MM.1S (cell line): ENCODE measurements at regions not wholly inside any gene's neighbourhood (a gene's known extent, or its start where the extent isn't known, plus 50 kb on each side); places are given as distances from the start of the nearest gene placed in this dataset.

Experiments used
- DNase-seq: peaks from one replicate; pipeline ENCODE4 v3.0.0-alpha.2; 2015
- H2AFZ ChIP-seq: fragments of 300-600 bp; sonication (generic); 2 replicates; pipeline ENCODE4 v1.6.0; 2016; ENCODE audit warnings: antibody characterized with exemption, low read length
- H3F3A ChIP-seq: fragments of 300-600 bp; sonication (generic); 2 replicates; pipeline ENCODE4 v1.6.1; 2016; ENCODE audit warnings: mild to moderate bottlenecking, antibody characterized with exemption, low read length, moderate library complexity, mixed read lengths; ENCODE audit not compliant: insufficient read depth
- H3K27ac ChIP-seq: fragments of 300-600 bp; sonication (generic); 2 replicates; pipeline ENCODE4 v1.5.1; 2016; ENCODE audit warnings: mild to moderate bottlenecking, low read length
- H3K27me3 ChIP-seq: fragments of 300-600 bp; sonication (generic); replicated peaks from 2 replicates; pipeline ENCODE4 v1.6.0; 2016; ENCODE audit warnings: low read length; ENCODE audit not compliant: insufficient read depth
- H3K36me3 ChIP-seq: fragments of 300-600 bp; sonication (generic); replicated peaks from 2 replicates; pipeline ENCODE4 v1.6.1; 2016; ENCODE audit warnings: mild to moderate bottlenecking, low read length, mixed read lengths; ENCODE audit not compliant: insufficient read depth
- H3K4me1 ChIP-seq: fragments of 300-600 bp; sonication (generic); 2 replicates; pipeline ENCODE4 v1.6.1; 2016; ENCODE audit warnings: low read length, mixed read lengths
- H3K4me2 ChIP-seq: fragments of 300-600 bp; sonication (generic); 2 replicates; pipeline ENCODE4 v1.6.0; 2016; ENCODE audit warnings: low read depth, low read length
- H3K4me3 ChIP-seq: fragments of 300-600 bp; sonication (generic); 2 replicates; pipeline ENCODE4 v1.5.1; 2016; ENCODE audit warnings: low read length, mixed read lengths
- H3K79me2 ChIP-seq: fragments of 300-600 bp; sonication (generic); 2 replicates; pipeline ENCODE4 v1.6.1; 2016; ENCODE audit warnings: mixed run types, low read length, mixed read lengths
- H3K9ac ChIP-seq: fragments of 300-600 bp; sonication (generic); 2 replicates; pipeline ENCODE4 v1.6.1; 2016; ENCODE audit warnings: low read length, mixed read lengths
- H3K9me2 ChIP-seq: fragments of 300-600 bp; sonication (generic); replicated peaks from 2 replicates; pipeline ENCODE4 v1.6.1; 2016; ENCODE audit warnings: mild to moderate bottlenecking, low read length, mixed read lengths; ENCODE audit not compliant: insufficient read depth
- H3K9me3 ChIP-seq: fragments of 300-600 bp; sonication (generic); replicated peaks from 2 replicates; pipeline ENCODE4 v1.6.1; 2016; ENCODE audit warnings: mild to moderate bottlenecking, low read length, mixed read lengths; ENCODE audit not compliant: insufficient read depth
- H4K20me1 ChIP-seq: fragments of 300-600 bp; sonication (generic); 2 replicates; pipeline ENCODE4 v1.6.1; 2016; ENCODE audit warnings: mild to moderate bottlenecking, low read length, moderate library complexity, mixed read lengths; ENCODE audit not compliant: insufficient read depth
- CTCF ChIP-seq: fragments of 300-600 bp; sonication (generic); IDR thresholded peaks from 2 replicates; pipeline ENCODE4 v1.5.1; 2016; ENCODE audit warnings: antibody characterized with exemption, low read length, mixed read lengths
- EZH2 ChIP-seq: fragments of 300-600 bp; sonication (generic); optimal IDR thresholded peaks from 2 replicates; pipeline ENCODE3; 2017; ENCODE audit warnings: low read depth, mild to moderate bottlenecking, antibody characterized with exemption, low read length, mixed read lengths
- EZH2phosphoT487 ChIP-seq: fragments of 300-600 bp; sonication (generic); IDR thresholded peaks from 2 replicates; pipeline ENCODE4 v1.6.1; 2018; ENCODE audit warnings: antibody characterized with exemption, low read length

GRCh38 chr2:144288438-144288837 lies 231.5 kb downstream of the ZEB2 start:
- no peak overlapping the region for H3K9ac ChIP-seq
- H3K9me3 ChIP-seq, result no peaks in the 10 kb centered on the region
- H4K20me1 ChIP-seq, result no peaks in the 10 kb centered on the region
- no peak overlapping the region for H3K4me2 ChIP-seq
- H3K36me3 ChIP-seq, result no peaks in the 10 kb centered on the region
- no peak for DNase-seq
- no peaks in the 10 kb centered on the region for H3F3A ChIP-seq
- H3K27me3 ChIP-seq, result no peaks in the 10 kb centered on the region
- no peak overlapping the region for H3K27ac ChIP-seq
- no peak for TF ChIP-seq CTCF
- TF ChIP-seq EZH2, result no peak
- TF ChIP-seq EZH2phosphoT487, result no peak
- no peak overlapping the region for H3K4me3 ChIP-seq
- H3K9me2 ChIP-seq, result no peaks in the 10 kb centered on the region
- H2AFZ ChIP-seq, result no peak overlapping the region
- H3K4me1 ChIP-seq, result no peaks in the 10 kb centered on the region
- H3K79me2 ChIP-seq, result no peaks in the 10 kb centered on the region

GRCh38 chr2:144285324-144285723 lies 234.6 kb downstream of the ZEB2 start:
- no peak for TF ChIP-seq EZH2phosphoT487
- no peaks in the 10 kb centered on the region for H3K9me3 ChIP-seq
- H3K9me2 ChIP-seq, result no peaks in the 10 kb centered on the region
- H4K20me1 ChIP-seq, result no peaks in the 10 kb centered on the region
- no peak overlapping the region for H3K4me2 ChIP-seq
- no peak overlapping the region for H2AFZ ChIP-seq
- DNase-seq, result no peak
- no peak overlapping the region for H3K27ac ChIP-seq
- H3F3A ChIP-seq, result no peaks in the 10 kb centered on the region
- no peaks in the 10 kb centered on the region for H3K27me3 ChIP-seq
- H3K79me2 ChIP-seq, result no peaks in the 10 kb centered on the region
- H3K9ac ChIP-seq, result no peak overlapping the region
- no peaks in the 10 kb centered on the region for H3K36me3 ChIP-seq
- H3K4me3 ChIP-seq, result no peak overlapping the region
- H3K4me1 ChIP-seq, result no peaks in the 10 kb centered on the region

- no peak overlapping the region for H3K9ac ChIP-seq
- H3K4me3 ChIP-seq, result no peak overlapping the region
- no peaks in the 10 kb centered on the region for H3K9me3 ChIP-seq
- no peaks in the 10 kb centered on the region for H3F3A ChIP-seq
- no peak for DNase-seq
- no peak overlapping the region for H3K27ac ChIP-seq
- no peak overlapping the region for H3K4me2 ChIP-seq
- no peaks in the 10 kb centered on the region for H4K20me1 ChIP-seq
- no peaks in the 10 kb centered on the region for H3K79me2 ChIP-seq
- H3K36me3 ChIP-seq, result no peaks in the 10 kb centered on the region
- no peaks in the 10 kb centered on the region for H3K9me2 ChIP-seq
- TF ChIP-seq EZH2phosphoT487 (no peak), EZH2 (no peak), CTCF (no peak)
- no peaks in the 10 kb centered on the region for H3K4me1 ChIP-seq
- H2AFZ ChIP-seq, result no peak overlapping the region
- H3K27me3 ChIP-seq, result no peaks in the 10 kb centered on the region
These were observed 238.4 kb downstream of the ZEB2 start for GRCh38 chr2:144281476-144281875.

GRCh38 chr2:144280009-144280408 lies 239.9 kb downstream of the ZEB2 start:
- no peaks in the 10 kb centered on the region for H4K20me1 ChIP-seq
- no peaks in the 10 kb centered on the region for H3K9me3 ChIP-seq
- H3K9me2 ChIP-seq, result no peaks in the 10 kb centered on the region
- no peak overlapping the region for H3K4me3 ChIP-seq
- no peak for DNase-seq
- TF ChIP-seq EZH2phosphoT487, result no peak
- TF ChIP-seq EZH2, result no peak
- TF ChIP-seq CTCF, result no peak
- no peak overlapping the region for H3K27ac ChIP-seq
- H3K27me3 ChIP-seq, result no peaks in the 10 kb centered on the region
- no peaks in the 10 kb centered on the region for H3K4me1 ChIP-seq
- H3F3A ChIP-seq, result no peaks in the 10 kb centered on the region
- no peak overlapping the region for H3K4me2 ChIP-seq
- no peaks in the 10 kb centered on the region for H3K36me3 ChIP-seq
- no peak overlapping the region for H3K9ac ChIP-seq
- no peaks in the 10 kb centered on the region for H3K79me2 ChIP-seq
- no peak overlapping the region for H2AFZ ChIP-seq
